HL-60 (cell line): ENCODE measurements at regions not wholly inside any gene's neighbourhood (a gene's known extent, or its start where the extent isn't known, plus 50 kb on each side); places are given as distances from the start of the nearest gene placed in this dataset.

Source experiments
- DNase-seq, 2 experiments: peaks; one replicate each; pipeline ENCODE4 v3.0.0-alpha.2; 2010 to 2020; ENCODE audit warnings: low read depth in 1 of 2, low spot score in 1 of 2
- H3K27ac ChIP-seq: fragments of 250-450 bp; sonication (Bioruptor Pico); replicated peaks from 2 replicates; pipeline ENCODE4 v1.5.1; 2020; ENCODE audit warnings: mild to moderate bottlenecking, moderate library complexity
- H3K27me3 ChIP-seq: fragments of 250-450 bp; sonication (Bioruptor Pico); 2 replicates; pipeline ENCODE4 v1.5.1; 2021; ENCODE audit warnings: mild to moderate bottlenecking, moderate library complexity; ENCODE audit not compliant: insufficient read depth, poor library complexity, severe bottlenecking
- H3K4me3 ChIP-seq: replicated peaks from 2 replicates; pipeline ENCODE4 v1.5.1; 2011; ENCODE audit warnings: mild to moderate bottlenecking, control low read depth, low read length; ENCODE audit not compliant: insufficient read depth
- CTCF ChIP-seq: IDR thresholded peaks from one replicate; pipeline ENCODE4 v1.5.1; 2011; ENCODE audit warnings: low read length, control low read depth, inconsistent platforms; ENCODE audit not compliant: insufficient read depth
- GABPA ChIP-seq: IDR thresholded peaks from 2 replicates; pipeline ENCODE4 v1.6.1; 2012; ENCODE audit warnings: low read depth
- POLR2AphosphoS5 ChIP-seq: IDR thresholded peaks from 2 replicates; pipeline ENCODE4 v1.6.1; 2012; ENCODE audit warnings: low read depth
- REST ChIP-seq: IDR thresholded peaks from 2 replicates; pipeline ENCODE4 v1.6.1; 2012; ENCODE audit warnings: low read depth; ENCODE audit not compliant: insufficient replicate concordance
- SPI1 ChIP-seq: IDR thresholded peaks from 2 replicates; pipeline ENCODE4 v1.6.1; 2012; ENCODE audit warnings: low read depth, mild to moderate bottlenecking, borderline replicate concordance

- H3K27ac ChIP-seq = no peak overlapping the region
- TF ChIP-seq POLR2AphosphoS5 = no peak
- TF ChIP-seq GABPA = no peak
- TF ChIP-seq CTCF = no peak
- no peak for TF ChIP-seq SPI1
- no peak for TF ChIP-seq REST
- no peak overlapping the region for H3K4me3 ChIP-seq
- no peak for DNase-seq
- no peaks in the 10 kb centered on the region for H3K27me3 ChIP-seq
Observed at GRCh38 chr4:188619456-188620149, 480.4 kb downstream of the TRIML1 start.

- H3K27ac ChIP-seq = no peak overlapping the region
- no peak overlapping the region for H3K4me3 ChIP-seq
- DNase-seq = no peak
- H3K27me3 ChIP-seq = no peaks in the 10 kb centered on the region
- TF ChIP-seq REST (no peak), GABPA (no peak), SPI1 (no peak), CTCF (no peak), POLR2AphosphoS5 (no peak)
Observed at GRCh38 chr4:188620608-188621007, 481.4 kb downstream of the TRIML1 start.

GRCh38 chr4:188623314-188623854 is 484.1 kb downstream of the TRIML1 start:
- no peak for TF ChIP-seq CTCF
- no peak for TF ChIP-seq POLR2AphosphoS5
- TF ChIP-seq SPI1 = no peak
- TF ChIP-seq REST = no peak
- TF ChIP-seq GABPA = no peak
- Histone ChIP-seq H3K4me3 (no peak overlapping the region), H3K27ac (no peak overlapping the region), H3K27me3 (no peaks in the 10 kb centered on the region)
- DNase-seq = no peak
